ENCODE measurements at regions not wholly inside any gene's neighbourhood (a gene's known extent, or its start where the extent isn't known, plus 50 kb on each side); places are given as distances from the start of the nearest gene placed in this dataset.

DNA sequence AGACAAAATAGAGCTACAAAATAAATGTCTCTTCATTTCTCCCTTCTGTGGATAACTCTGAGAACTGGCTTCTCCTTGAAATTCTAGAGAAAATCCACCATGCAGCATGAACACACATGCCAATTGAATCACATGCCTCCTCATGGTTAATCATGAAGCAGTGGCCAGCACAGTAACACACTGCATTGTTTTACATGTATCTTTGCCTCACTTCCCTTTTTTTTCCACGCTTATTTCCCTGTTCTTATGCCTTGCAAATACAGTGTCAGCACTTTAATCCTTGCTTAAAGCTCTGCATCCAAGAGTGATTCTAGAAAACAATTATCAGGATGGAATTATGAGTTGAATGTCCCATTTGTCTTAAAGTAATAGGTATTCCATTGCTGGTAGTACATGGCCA, 50.3 kb upstream of the ZBTB7C start:
- Histone ChIP-seq H3K4me3 (no peak overlapping the region), H3K27ac (no peak overlapping the region), H3K36me3 (no peaks in the 10 kb centered on the region), H3K9me3 (ENCODE audit: low read depth) (no peaks in the 10 kb centered on the region), H3K27me3 (no peaks in the 10 kb centered on the region), H3K4me1 (ENCODE audit: low read depth) (no peaks in the 10 kb centered on the region)
- TF ChIP-seq, protein P1, sequence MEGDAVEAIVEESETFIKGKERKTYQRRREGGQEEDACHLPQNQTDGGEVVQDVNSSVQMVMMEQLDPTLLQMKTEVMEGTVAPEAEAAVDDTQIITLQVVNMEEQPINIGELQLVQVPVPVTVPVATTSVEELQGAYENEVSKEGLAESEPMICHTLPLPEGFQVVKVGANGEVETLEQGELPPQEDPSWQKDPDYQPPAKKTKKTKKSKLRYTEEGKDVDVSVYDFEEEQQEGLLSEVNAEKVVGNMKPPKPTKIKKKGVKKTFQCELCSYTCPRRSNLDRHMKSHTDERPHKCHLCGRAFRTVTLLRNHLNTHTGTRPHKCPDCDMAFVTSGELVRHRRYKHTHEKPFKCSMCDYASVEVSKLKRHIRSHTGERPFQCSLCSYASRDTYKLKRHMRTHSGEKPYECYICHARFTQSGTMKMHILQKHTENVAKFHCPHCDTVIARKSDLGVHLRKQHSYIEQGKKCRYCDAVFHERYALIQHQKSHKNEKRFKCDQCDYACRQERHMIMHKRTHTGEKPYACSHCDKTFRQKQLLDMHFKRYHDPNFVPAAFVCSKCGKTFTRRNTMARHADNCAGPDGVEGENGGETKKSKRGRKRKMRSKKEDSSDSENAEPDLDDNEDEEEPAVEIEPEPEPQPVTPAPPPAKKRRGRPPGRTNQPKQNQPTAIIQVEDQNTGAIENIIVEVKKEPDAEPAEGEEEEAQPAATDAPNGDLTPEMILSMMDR (IDR thresholded peaks at IDR 0.05; ENCODE audit: low read depth, low read length): no peak
- DNase-seq (ENCODE audit: low read depth in 1 of 2, low spot score in 1 of 2): no peak

DNA sequence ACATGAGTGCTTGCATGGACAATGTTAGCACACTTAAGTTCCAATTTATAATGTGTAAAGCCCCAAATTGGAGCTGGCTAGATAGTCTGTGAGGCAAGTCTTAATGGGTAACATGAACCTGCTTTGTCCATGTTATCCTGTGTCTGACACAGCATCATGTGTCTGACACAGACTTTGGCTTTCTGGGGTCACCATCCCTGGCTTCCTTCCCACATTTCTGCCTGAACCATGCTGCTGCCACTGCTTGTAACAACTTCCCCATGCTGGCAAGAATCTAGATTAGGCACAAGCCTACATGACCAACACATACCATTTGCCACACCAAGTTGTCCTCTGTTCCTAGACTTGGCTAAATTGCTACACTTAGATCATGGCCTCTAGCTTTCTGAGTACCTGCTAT, 49.8 kb upstream of the ZBTB7C start:
- no peak overlapping the region for H3K4me3 ChIP-seq
- no peaks in the 10 kb centered on the region for H3K9me3 ChIP-seq (ENCODE audit: low read depth)
- DNase-seq (ENCODE audit: low read depth in 1 of 2, low spot score in 1 of 2): no peak
- H3K36me3 ChIP-seq: no peaks in the 10 kb centered on the region
- TF ChIP-seq, protein P1 (IDR thresholded peaks at IDR 0.05; ENCODE audit: low read depth, low read length): no peak
- peaks cover 4% of the 10 kb centered on the region for H3K4me1 ChIP-seq (ENCODE audit: low read depth)
- H3K27ac ChIP-seq: no peak overlapping the region
- no peaks in the 10 kb centered on the region for H3K27me3 ChIP-seq
